ENCODE measurements at regions not wholly inside any gene's neighbourhood (a gene's known extent, or its start where the extent isn't known, plus 50 kb on each side); places are given as distances from the start of the nearest gene placed in this dataset.

DNA sequence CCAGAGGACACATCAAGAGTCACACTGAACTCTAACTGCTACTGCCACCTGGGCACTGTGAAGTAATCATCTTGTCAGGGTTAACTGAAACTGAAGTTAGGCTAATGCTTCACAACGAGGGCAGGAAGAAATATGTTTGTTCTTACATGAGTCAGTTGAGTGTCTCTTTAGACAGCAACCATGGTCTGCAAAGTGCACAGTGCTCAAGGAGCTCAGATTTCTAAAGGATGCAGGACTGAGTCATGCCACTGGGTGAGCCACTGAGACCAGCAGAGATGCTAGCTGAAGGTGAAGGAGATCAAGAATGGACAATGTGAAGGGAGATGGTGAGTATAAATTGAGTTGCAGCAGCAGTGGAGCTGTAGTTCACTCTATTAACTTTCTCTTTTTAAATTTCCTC lies 76.0 kb upstream of the CTTNBP2 start:
- Histone ChIP-seq H3K27me3 (no peaks in the 10 kb centered on the region), H3K36me3 (replicated peaks in 1 of 2) (no peaks in the 10 kb centered on the region), H3K4me3 (no peak overlapping the region), H3K27ac (no peak overlapping the region), H3K9me3 (replicated peaks in 1 of 3) (no peaks in the 10 kb centered on the region), H3K4me1 (replicated peaks in 1 of 2) (no peaks in the 10 kb centered on the region)
- no peak for TF ChIP-seq POLR2A (IDR thresholded peaks at IDR 0.05)
- intact Hi-C loops (cut with DNase I) = no loop called here
- 31 to 40% (median 36%) methylated on average over 1 of the region's 1 CpG for WGBS, 4 donors
- no peak for DNase-seq

- Histone ChIP-seq H3K27me3 (no peaks in the 10 kb centered on the region), H3K27ac (no peak overlapping the region), H3K9me3 (replicated peaks in 1 of 3) (no peaks in the 10 kb centered on the region), H3K36me3 (replicated peaks in 1 of 2) (no peaks in the 10 kb centered on the region), H3K4me1 (replicated peaks in 1 of 2) (no peaks in the 10 kb centered on the region), H3K4me3 (no peak overlapping the region)
- intact Hi-C loops (cut with DNase I) = no loop called here
- WGBS, 4 donors = 76 to 82% (median 80%) methylated on average over 6 of the region's 6 CpGs
- DNase-seq = no peak
- no peak for TF ChIP-seq POLR2A (IDR thresholded peaks at IDR 0.05)
- TF ChIP-seq, protein P1, sequence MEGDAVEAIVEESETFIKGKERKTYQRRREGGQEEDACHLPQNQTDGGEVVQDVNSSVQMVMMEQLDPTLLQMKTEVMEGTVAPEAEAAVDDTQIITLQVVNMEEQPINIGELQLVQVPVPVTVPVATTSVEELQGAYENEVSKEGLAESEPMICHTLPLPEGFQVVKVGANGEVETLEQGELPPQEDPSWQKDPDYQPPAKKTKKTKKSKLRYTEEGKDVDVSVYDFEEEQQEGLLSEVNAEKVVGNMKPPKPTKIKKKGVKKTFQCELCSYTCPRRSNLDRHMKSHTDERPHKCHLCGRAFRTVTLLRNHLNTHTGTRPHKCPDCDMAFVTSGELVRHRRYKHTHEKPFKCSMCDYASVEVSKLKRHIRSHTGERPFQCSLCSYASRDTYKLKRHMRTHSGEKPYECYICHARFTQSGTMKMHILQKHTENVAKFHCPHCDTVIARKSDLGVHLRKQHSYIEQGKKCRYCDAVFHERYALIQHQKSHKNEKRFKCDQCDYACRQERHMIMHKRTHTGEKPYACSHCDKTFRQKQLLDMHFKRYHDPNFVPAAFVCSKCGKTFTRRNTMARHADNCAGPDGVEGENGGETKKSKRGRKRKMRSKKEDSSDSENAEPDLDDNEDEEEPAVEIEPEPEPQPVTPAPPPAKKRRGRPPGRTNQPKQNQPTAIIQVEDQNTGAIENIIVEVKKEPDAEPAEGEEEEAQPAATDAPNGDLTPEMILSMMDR (IDR thresholded peaks at IDR 0.05) = no peak
Observed at GRCh38 chr7:117950601-117951260, 77.5 kb upstream of the CTTNBP2 start.

GRCh38 chr7:117951285-117951684 lies 78.0 kb upstream of the CTTNBP2 start:
- Histone ChIP-seq H3K36me3 (replicated peaks in 1 of 2) (no peaks in the 10 kb centered on the region), H3K4me3 (no peak overlapping the region), H3K9me3 (replicated peaks in 1 of 3) (no peaks in the 10 kb centered on the region), H3K4me1 (replicated peaks in 1 of 2) (no peaks in the 10 kb centered on the region), H3K27ac (no peak overlapping the region), H3K27me3 (no peaks in the 10 kb centered on the region)
- TF ChIP-seq, protein P1 (IDR thresholded peaks at IDR 0.05) = no peak
- TF ChIP-seq POLR2A (IDR thresholded peaks at IDR 0.05) = no peak
- intact Hi-C loops (cut with DNase I) = no loop called here
- no peak for DNase-seq
- WGBS, 4 donors = 62 to 79% (median 74%) methylated on average over 5 of the region's 5 CpGs

GRCh38 chr7:117951691-117952280 lies 78.5 kb upstream of the CTTNBP2 start:
- no peak overlapping the region for H3K4me3 ChIP-seq
- H3K4me1 ChIP-seq (replicated peaks in 1 of 2) = no peaks in the 10 kb centered on the region
- H3K9me3 ChIP-seq (replicated peaks in 1 of 3) = no peaks in the 10 kb centered on the region
- H3K36me3 ChIP-seq (replicated peaks in 1 of 2) = no peaks in the 10 kb centered on the region
- TF ChIP-seq, protein P1 (IDR thresholded peaks at IDR 0.05) = no peak
- TF ChIP-seq POLR2A (IDR thresholded peaks at IDR 0.05) = no peak
- intact Hi-C loops (cut with DNase I) = no loop called here
- no peak overlapping the region for H3K27ac ChIP-seq
- no peaks in the 10 kb centered on the region for H3K27me3 ChIP-seq
- WGBS, 4 donors = 59 to 64% (median 62%) methylated on average over 4 of the region's 4 CpGs
- no peak for DNase-seq

GRCh38 chr7:117955046-117955445 lies 81.8 kb upstream of the CTTNBP2 start:
- no peaks in the 10 kb centered on the region for H3K36me3 ChIP-seq (replicated peaks in 1 of 2)
- no peak overlapping the region for H3K4me3 ChIP-seq
- H3K27me3 ChIP-seq = no peaks in the 10 kb centered on the region
- H3K4me1 ChIP-seq (replicated peaks in 1 of 2) = no peaks in the 10 kb centered on the region
- no peaks in the 10 kb centered on the region for H3K9me3 ChIP-seq (replicated peaks in 1 of 3)
- no peak for DNase-seq
- no peak for TF ChIP-seq POLR2A (IDR thresholded peaks at IDR 0.05)
- TF ChIP-seq, protein P1 (IDR thresholded peaks at IDR 0.05) = no peak
- intact Hi-C loops (cut with DNase I) = no loop called here
- WGBS, 4 donors = 66 to 72% (median 71%) methylated on average over 4 of the region's 4 CpGs
- H3K27ac ChIP-seq = no peak overlapping the region

Data from adrenal gland (tissue), 9 donors.